NB4 (cell line): ENCODE measurements at regions not wholly inside any gene's neighbourhood (a gene's known extent, or its start where the extent isn't known, plus 50 kb on each side); places are given as distances from the start of the nearest gene placed in this dataset.

Experiments
- DNase-seq: peaks from one replicate; pipeline ENCODE4 v3.0.0; 2010; ENCODE audit warnings: low read depth
- H3K4me3 ChIP-seq: one replicate; pipeline ENCODE4 v1.5.1; 2011; ENCODE audit warnings: mild to moderate bottlenecking, low read depth, low read length, moderate library complexity
- MYC ChIP-seq: IDR thresholded peaks from 2 replicates; pipeline ENCODE4 v1.6.1; 2011; ENCODE audit warnings: low read depth, low read length
- POLR2A ChIP-seq: IDR thresholded peaks from 2 replicates; pipeline ENCODE4 v1.6.1; 2011; ENCODE audit warnings: mild to moderate bottlenecking; ENCODE audit not compliant: insufficient read length; ENCODE audit errors: extremely low read depth
- TF ChIP-seq, protein P1 (sequence below): IDR thresholded peaks from 2 replicates; pipeline ENCODE4 v1.6.1; 2011; ENCODE audit warnings: low read depth, low read length
- TF ChIP-seq, protein P2 (sequence below): IDR thresholded peaks from one replicate; pipeline ENCODE4 v1.5.1; 2012; ENCODE audit warnings: low read depth, low read length

DNA sequence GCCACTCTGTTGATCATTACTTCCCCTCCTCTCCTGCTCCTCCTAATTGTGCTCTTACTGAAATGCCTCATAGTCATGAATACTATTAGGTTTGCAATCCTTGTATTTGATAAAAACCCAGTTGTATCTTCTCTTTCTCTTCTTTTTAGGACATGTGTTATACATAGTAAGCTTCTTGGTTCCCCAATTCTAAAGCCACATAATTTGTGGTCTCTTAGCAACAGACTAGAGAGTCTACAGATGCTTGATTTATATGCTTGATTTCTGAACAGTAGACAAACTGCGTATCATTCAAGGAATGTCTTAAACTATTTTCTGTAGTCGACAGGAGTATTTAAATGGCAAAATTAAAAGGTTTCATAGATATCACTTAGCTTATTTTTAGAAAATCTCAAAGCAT lies 1598.9 kb downstream of the PLA2G4A start:
- DNase-seq = no peak
- TF ChIP-seq POLR2A = no peak
- no peak for TF ChIP-seq MYC
- TF ChIP-seq, protein P1, sequence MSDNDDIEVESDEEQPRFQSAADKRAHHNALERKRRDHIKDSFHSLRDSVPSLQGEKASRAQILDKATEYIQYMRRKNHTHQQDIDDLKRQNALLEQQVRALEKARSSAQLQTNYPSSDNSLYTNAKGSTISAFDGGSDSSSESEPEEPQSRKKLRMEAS = no peak
- TF ChIP-seq, protein P2, sequence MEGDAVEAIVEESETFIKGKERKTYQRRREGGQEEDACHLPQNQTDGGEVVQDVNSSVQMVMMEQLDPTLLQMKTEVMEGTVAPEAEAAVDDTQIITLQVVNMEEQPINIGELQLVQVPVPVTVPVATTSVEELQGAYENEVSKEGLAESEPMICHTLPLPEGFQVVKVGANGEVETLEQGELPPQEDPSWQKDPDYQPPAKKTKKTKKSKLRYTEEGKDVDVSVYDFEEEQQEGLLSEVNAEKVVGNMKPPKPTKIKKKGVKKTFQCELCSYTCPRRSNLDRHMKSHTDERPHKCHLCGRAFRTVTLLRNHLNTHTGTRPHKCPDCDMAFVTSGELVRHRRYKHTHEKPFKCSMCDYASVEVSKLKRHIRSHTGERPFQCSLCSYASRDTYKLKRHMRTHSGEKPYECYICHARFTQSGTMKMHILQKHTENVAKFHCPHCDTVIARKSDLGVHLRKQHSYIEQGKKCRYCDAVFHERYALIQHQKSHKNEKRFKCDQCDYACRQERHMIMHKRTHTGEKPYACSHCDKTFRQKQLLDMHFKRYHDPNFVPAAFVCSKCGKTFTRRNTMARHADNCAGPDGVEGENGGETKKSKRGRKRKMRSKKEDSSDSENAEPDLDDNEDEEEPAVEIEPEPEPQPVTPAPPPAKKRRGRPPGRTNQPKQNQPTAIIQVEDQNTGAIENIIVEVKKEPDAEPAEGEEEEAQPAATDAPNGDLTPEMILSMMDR = no peak
- no peak overlapping the region for H3K4me3 ChIP-seq

DNA sequence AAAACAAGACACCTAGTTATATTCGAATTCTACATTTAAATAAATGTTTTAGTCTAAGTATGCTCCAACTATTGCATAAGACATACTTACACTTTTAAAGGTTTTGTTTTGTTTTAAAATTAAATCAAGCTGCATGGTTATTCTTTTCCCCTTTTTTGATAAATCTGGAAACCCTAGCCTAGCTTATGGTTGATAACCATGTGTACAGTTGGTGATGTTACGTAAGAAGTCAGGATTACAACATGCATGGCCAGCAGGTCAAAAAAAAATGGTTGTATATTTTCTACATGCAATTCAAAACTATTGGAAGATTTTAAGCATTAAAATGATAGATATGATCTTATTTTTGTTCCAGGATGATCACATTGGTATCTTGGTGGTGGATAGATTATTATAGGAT lies 1600.6 kb downstream of the PLA2G4A start:
- DNase-seq = peak; percentile 47
- TF ChIP-seq, protein P1 = no peak
- no peak overlapping the region for H3K4me3 ChIP-seq

DNA sequence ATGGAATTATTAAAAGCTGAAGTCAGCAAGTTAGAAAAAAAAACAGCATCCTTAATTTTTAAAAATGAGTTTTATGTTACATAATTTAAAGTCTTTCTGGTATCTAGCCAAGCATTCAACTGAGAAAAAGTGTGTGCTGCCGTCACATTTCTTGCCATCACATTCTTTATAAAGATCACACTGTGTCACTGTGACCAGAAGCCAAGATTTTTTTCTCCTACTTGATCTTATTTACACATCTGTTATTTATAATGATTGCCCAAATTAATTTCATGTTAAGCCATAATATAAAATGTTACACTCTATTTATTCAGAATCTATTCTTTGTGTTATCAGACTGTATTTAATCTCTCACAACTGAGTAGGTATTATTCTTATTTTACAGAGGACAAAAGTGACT lies 1603.7 kb downstream of the PLA2G4A start:
- TF ChIP-seq, protein P1 = no peak
- no peak for TF ChIP-seq MYC
- TF ChIP-seq POLR2A = no peak
- TF ChIP-seq, protein P2 = no peak
- H3K4me3 ChIP-seq = no peak overlapping the region
- no peak for DNase-seq

DNA sequence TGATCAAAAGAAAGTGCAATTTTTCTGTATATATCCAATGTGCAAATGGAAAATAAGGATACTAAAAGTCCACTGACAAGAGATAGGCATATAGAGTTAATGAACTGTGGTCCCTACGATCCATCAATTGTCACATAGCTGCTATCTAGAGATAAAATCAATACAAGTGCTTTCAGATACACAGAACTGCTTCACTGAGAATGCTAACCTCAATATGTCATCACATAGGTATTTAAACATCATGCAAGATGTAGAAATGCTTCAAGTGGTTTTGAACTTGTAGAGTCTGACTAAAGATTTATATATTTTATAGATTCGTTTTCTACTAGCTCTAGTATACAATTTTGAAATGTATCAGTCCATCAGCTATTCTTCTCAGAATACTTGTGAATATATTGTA lies 1604.7 kb downstream of the PLA2G4A start:
- TF ChIP-seq MYC (no peak), POLR2A (no peak)
- TF ChIP-seq, protein P2 = no peak
- TF ChIP-seq, protein P1 = no peak
- H3K4me3 ChIP-seq = no peak overlapping the region
- no peak for DNase-seq

DNA sequence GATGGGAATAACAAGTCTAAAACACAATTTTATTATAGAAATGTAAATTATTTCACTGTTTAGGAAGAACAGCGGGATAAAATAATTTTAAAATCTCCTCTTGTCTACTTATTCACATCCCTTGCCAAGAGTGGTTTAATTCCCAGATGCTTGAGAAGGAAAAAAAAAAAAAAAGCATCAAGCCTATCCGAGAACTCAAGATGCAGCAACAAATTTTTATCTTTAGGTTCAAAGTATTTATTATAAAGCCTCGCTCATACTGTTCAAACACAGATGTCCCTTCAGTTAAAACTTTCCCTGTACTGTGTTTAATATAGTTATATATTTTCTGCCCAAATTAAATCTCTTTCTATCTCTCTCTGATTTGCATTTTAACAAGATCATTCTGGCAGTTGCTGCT lies 1615.8 kb downstream of the PLA2G4A start:
- TF ChIP-seq POLR2A = no peak
- TF ChIP-seq, protein P1 = no peak
- TF ChIP-seq, protein P2 = no peak
- no peak for TF ChIP-seq MYC
- H3K4me3 ChIP-seq = no peak overlapping the region
- no peak for DNase-seq

DNA sequence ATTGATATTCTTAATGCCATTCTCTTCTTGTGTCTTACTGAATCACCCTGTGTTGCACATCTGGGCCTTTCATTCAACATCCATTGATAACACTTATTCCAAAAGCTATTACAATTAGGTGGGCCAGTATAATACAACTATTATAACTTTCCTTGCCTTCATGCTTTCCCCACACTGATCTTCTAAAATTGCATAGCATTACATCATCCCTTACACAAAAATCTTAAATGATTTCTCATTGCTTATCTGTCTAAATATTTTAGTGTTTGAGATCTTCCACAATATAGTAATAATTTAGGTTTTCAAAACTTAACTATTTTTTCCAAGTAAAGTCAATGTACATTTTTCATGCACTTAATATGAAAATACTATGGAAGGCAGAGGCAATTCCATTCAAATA lies 1634.1 kb downstream of the PLA2G4A start:
- no peak overlapping the region for H3K4me3 ChIP-seq
- no peak for DNase-seq
- TF ChIP-seq, protein P1 = no peak
- no peak for TF ChIP-seq POLR2A
- TF ChIP-seq MYC = no peak
- TF ChIP-seq, protein P2 = no peak
